Activated CD8-positive, alpha-beta T cell treated with anti-CD3 and anti-CD28 coated beads for 36 hours (primary cell): ENCODE measurements at regions not wholly inside any gene's neighbourhood (a gene's known extent, or its start where the extent isn't known, plus 50 kb on each side); places are given as distances from the start of the nearest gene placed in this dataset.
"Not testable (repeated sequence)": the region's sequence is repeated elsewhere in the genome, so short reads cannot be mapped to it uniquely, and the experiment has no call there.

ENCODE experiments used
- ATAC-seq: fragments of 200-7000 bp; cut with Tn5 transposase; one replicate; pipeline ENCODE4 v1.10.0; 2021; ENCODE audit warnings: mild to moderate bottlenecking, moderate library complexity
- CTCF ChIA-PET: fragments of 350-600 bp; sonication (Branson Sonifier 250); formaldehyde crosslinking; loops from one replicate; lab custom pipeline; 2021; ENCODE audit warnings: antibody characterized with exemption; lab: Charles Lee
- POLR2A ChIA-PET: fragments of 350-600 bp; sonication (Branson Sonifier 250); formaldehyde crosslinking; loops from one replicate; lab custom pipeline; 2021; ENCODE audit warnings: antibody characterized with exemption; lab: Charles Lee
- DNase-seq: peaks from one replicate; pipeline ENCODE4 v3.0.0-alpha.2; 2020
- H3K27ac Mint-ChIP-seq: one replicate; pipeline ENCODE4 v1.8.0; 2021; ENCODE audit warnings: mild to moderate bottlenecking, mixed read lengths
- H3K27me3 Mint-ChIP-seq: one replicate; pipeline ENCODE4 v1.8.0; 2021; ENCODE audit warnings: mixed read lengths
- H3K36me3 Mint-ChIP-seq: one replicate; pipeline ENCODE4 v1.8.0; 2021; ENCODE audit warnings: low read depth, mixed read lengths
- H3K4me1 Mint-ChIP-seq: one replicate; pipeline ENCODE4 v1.8.0; 2021; ENCODE audit warnings: low read depth, mixed read lengths
- H3K4me3 Mint-ChIP-seq: one replicate; pipeline ENCODE4 v1.8.0; 2021; ENCODE audit warnings: mild to moderate bottlenecking, moderate library complexity, mixed read lengths
- H3K9me3 Mint-ChIP-seq: one replicate; pipeline ENCODE4 v1.8.0; 2021; ENCODE audit warnings: mixed read lengths
- CTCF ChIP-seq: fragments of 200-600 bp; IDR thresholded peaks from one replicate; pipeline ENCODE4 v1.8.0; 2022; ENCODE audit warnings: antibody characterized with exemption, mild to moderate bottlenecking
- intact Hi-C: fragments of 100-400 bp; cut with micrococcal nuclease; formaldehyde crosslinking; loops from one replicate; pipeline ENCODE4 v1.10.0; 2022

GRCh38 chr6:137808191-137808590 lies 58.9 kb upstream of the TNFAIP3 start:
- Mint-ChIP-seq H3K36me3 (peaks cover 3% of the 10 kb centered on the region), H3K27ac (no peak overlapping the region), H3K27me3 (no peaks in the 10 kb centered on the region), H3K4me3 (no peak overlapping the region), H3K4me1 (peaks cover 79% of the 10 kb centered on the region), H3K9me3 (peaks cover 9% of the 10 kb centered on the region)
- ATAC-seq, result no peak
- TF ChIP-seq CTCF, result no peak
- CTCF ChIA-PET, result interaction anchor here (1.0 to 6.4 kb wide), 4 partner anchors 8 to 109 kb away, joined by 3 to 49 read pairs (median 3); no protein-coding TSS in a partner anchor
- intact Hi-C loops, result loop anchor here (10.0 kb wide), 1 partner anchor 137 kb away; no protein-coding TSS in a partner anchor
- POLR2A ChIA-PET, result interaction anchor here (0.9 to 4.3 kb wide), 5 partner anchors 9 to 60 kb away, joined by 3 to 21 read pairs (median 3); no protein-coding TSS in a partner anchor
- DNase-seq, result no peak

GRCh38 chr6:137808836-137809315 lies 58.2 kb upstream of the TNFAIP3 start:
- Mint-ChIP-seq H3K4me3 (no peak overlapping the region), H3K4me1 (peaks cover 80% of the 10 kb centered on the region), H3K27ac (peak overlapping the region; percentile 32), H3K9me3 (peaks cover 6% of the 10 kb centered on the region), H3K36me3 (no peaks in the 10 kb centered on the region), H3K27me3 (no peaks in the 10 kb centered on the region)
- DNase-seq (no peak), ATAC-seq (no peak)
- ChIA-PET POLR2A (interaction anchor here (0.7 to 4.3 kb wide), 5 partner anchors 11 to 84 kb away, joined by 3 to 21 read pairs (median 3); no protein-coding TSS in a partner anchor), CTCF (interaction anchor here (1.1 to 6.4 kb wide), 4 partner anchors 9 to 110 kb away, joined by 3 to 66 read pairs (median 26); partner anchors contain the start of gene TNFAIP3)
- intact Hi-C loops, result loop anchor here (10.0 kb wide), 1 partner anchor 136 kb away; no protein-coding TSS in a partner anchor
- TF ChIP-seq CTCF, result no peak

GRCh38 chr6:137809895-137810553 lies 57.0 kb upstream of the TNFAIP3 start:
- not testable (repeated sequence) for H3K27me3 Mint-ChIP-seq, H3K36me3 Mint-ChIP-seq, H3K9me3 Mint-ChIP-seq, H3K4me3 Mint-ChIP-seq, ATAC-seq, DNase-seq
- POLR2A ChIA-PET, result interaction anchor here (1.3 to 4.3 kb wide), 8 partner anchors 10 to 61 kb away, joined by 4 to 21 read pairs (median 10); partner anchors contain the start of gene TNFAIP3
- Mint-ChIP-seq H3K4me1 (peaks cover 71% of the 10 kb centered on the region), H3K27ac (peak overlapping the region; percentile 86)
- TF ChIP-seq CTCF, result peak; percentile 17
- CTCF ChIA-PET, result interaction anchor here (1.0 to 6.4 kb wide), 6 partner anchors 10 to 102 kb away, joined by 3 to 66 read pairs (median 4); partner anchors contain the start of gene TNFAIP3
- intact Hi-C loops, result loop anchor here (10.0 kb wide), 1 partner anchor 135 kb away; no protein-coding TSS in a partner anchor

GRCh38 chr6:137810554-137811120 lies 56.4 kb upstream of the TNFAIP3 start:
- no peaks in the 10 kb centered on the region for H3K27me3 Mint-ChIP-seq
- peaks cover 67% of the 10 kb centered on the region for H3K4me1 Mint-ChIP-seq
- intact Hi-C loops, result no loop called here
- H3K4me3 Mint-ChIP-seq, result peak overlapping the region; percentile 60
- CTCF ChIA-PET, result interaction anchor here (1.0 to 6.4 kb wide), 7 partner anchors 10 to 130 kb away, joined by 3 to 66 read pairs (median 4); partner anchors contain the start of gene TNFAIP3
- ATAC-seq (no peak), DNase-seq (no peak)
- peaks cover under 1% of the 10 kb centered on the region for H3K36me3 Mint-ChIP-seq
- peak overlapping the region; percentile 86 for H3K27ac Mint-ChIP-seq
- POLR2A ChIA-PET, result interaction anchor here (1.0 to 4.3 kb wide), 10 partner anchors 9 to 70 kb away, joined by 3 to 21 read pairs (median 6); partner anchors contain the start of gene TNFAIP3
- no peak for TF ChIP-seq CTCF
- H3K9me3 Mint-ChIP-seq, result peaks cover 6% of the 10 kb centered on the region
